WTC11 (cell line): ENCODE measurements at regions not wholly inside any gene's neighbourhood (a gene's known extent, or its start where the extent isn't known, plus 50 kb on each side); places are given as distances from the start of the nearest gene placed in this dataset.

Experiments used
- ATF2 ChIP-seq: sonication (generic); formaldehyde crosslinking; IDR thresholded peaks from 2 replicates; pipeline ENCODE4 v1.8.1; 2022; ENCODE audit warnings: low read depth, missing genetic modification reagents, borderline replicate concordance
- CBFB ChIP-seq: sonication (generic); formaldehyde crosslinking; IDR thresholded peaks from 2 replicates; pipeline ENCODE4 v1.8.1; 2022; ENCODE audit warnings: mild to moderate bottlenecking, low read depth, missing genetic modification reagents
- CDX4 ChIP-seq: fragments of 250-450 bp; sonication (Bioruptor Pico); IDR thresholded peaks from 2 replicates; pipeline ENCODE4 v1.9.0; 2021; ENCODE audit warnings: moderate library complexity, mild to moderate bottlenecking, inconsistent platforms, borderline replicate concordance
- CTCF ChIP-seq: fragments of 200-600 bp; IDR thresholded peaks from 2 replicates; pipeline ENCODE4 v1.8.0; 2022; ENCODE audit warnings: antibody characterized with exemption
- GABPB1 ChIP-seq: sonication (generic); formaldehyde crosslinking; IDR thresholded peaks from 2 replicates; pipeline ENCODE4 v1.8.1; 2023; ENCODE audit warnings: mild to moderate bottlenecking, missing genetic modification reagents
- IRF1 ChIP-seq: sonication (generic); formaldehyde crosslinking; IDR thresholded peaks from 2 replicates; pipeline ENCODE4 v1.8.0; 2023; ENCODE audit warnings: missing genetic modification reagents
- NFE2L1 ChIP-seq: sonication (generic); formaldehyde crosslinking; IDR thresholded peaks from 2 replicates; pipeline ENCODE4 v1.8.1; 2023; ENCODE audit warnings: missing genetic modification reagents
- NR3C1 ChIP-seq: sonication (generic); formaldehyde crosslinking; conservative IDR thresholded peaks from 2 replicates; pipeline ENCODE4 v1.8.1; 2023; ENCODE audit warnings: low read depth, mild to moderate bottlenecking, missing genetic modification reagents
- USF2 ChIP-seq: sonication (generic); formaldehyde crosslinking; IDR thresholded peaks from 2 replicates; pipeline ENCODE4 v1.8.1; 2023; ENCODE audit warnings: mild to moderate bottlenecking, missing genetic modification reagents, moderate library complexity

- no peak for TF ChIP-seq CTCF
- no peak for TF ChIP-seq IRF1 (CRISPR knock-in tag)
- no peak for TF ChIP-seq GABPB1
- no peak for TF ChIP-seq USF2 (CRISPR knock-in tag)
- no peak for TF ChIP-seq NR3C1 (CRISPR knock-in tag)
- TF ChIP-seq ATF2 (CRISPR knock-in tag) = no peak
- no peak for TF ChIP-seq CDX4 (CRISPR knock-in tag)
- TF ChIP-seq NFE2L1 (CRISPR knock-in tag) = no peak
- TF ChIP-seq CBFB = no peak
Measured at GRCh38 chr4:116588783-116589182, 496.6 kb downstream of the TRAM1L1 start.
